ENCODE measurements at regions not wholly inside any gene's neighbourhood (a gene's known extent, or its start where the extent isn't known, plus 50 kb on each side); places are given as distances from the start of the nearest gene placed in this dataset.

GRCh38 chr13:31029102-31029501 is 96.6 kb downstream of the TEX26 start:
- TF ChIP-seq CTCF (IDR thresholded peaks at IDR 0.05) (no peak), POLR2A (IDR thresholded peaks at IDR 0.05) (no peak), EP300 (IDR thresholded peaks at IDR 0.05; ENCODE audit: low read depth) (no peak), POLR2AphosphoS5 (IDR thresholded peaks at IDR 0.05) (no peak)

All from transverse colon (tissue), 4 donors.